HK-2 (cell line): ENCODE measurements at regions not wholly inside any gene's neighbourhood (a gene's known extent, or its start where the extent isn't known, plus 50 kb on each side); places are given as distances from the start of the nearest gene placed in this dataset.
"Not testable (repeated sequence)": the region's sequence is repeated elsewhere in the genome, so short reads cannot be mapped to it uniquely, and the experiment has no call there.

Experiments
- DNase-seq: peaks from one replicate; pipeline ENCODE4 v3.0.0-alpha.2; 2018; ENCODE audit not compliant: unreplicated experiment

DNA sequence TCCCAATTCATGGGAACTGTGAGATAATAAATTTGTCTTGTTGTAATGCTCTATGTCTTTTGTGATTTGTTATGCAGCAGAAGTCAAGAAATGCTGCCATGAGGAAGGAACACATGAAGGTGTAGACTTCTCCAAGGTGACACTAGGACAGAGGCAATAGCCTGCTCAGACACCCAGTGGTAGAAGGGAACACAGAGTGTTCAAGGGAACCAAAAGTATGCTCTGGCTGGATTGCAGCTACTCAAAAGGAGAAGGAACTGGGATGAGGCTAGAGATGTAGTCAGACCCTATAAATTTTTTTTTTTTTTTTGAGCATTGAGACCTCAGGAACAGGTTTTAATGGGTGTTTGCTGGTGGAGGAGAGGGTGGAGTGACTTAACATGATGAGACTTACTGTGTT lies 232.5 kb downstream of the PARP8 start:
- DNase-seq: no peak

DNA sequence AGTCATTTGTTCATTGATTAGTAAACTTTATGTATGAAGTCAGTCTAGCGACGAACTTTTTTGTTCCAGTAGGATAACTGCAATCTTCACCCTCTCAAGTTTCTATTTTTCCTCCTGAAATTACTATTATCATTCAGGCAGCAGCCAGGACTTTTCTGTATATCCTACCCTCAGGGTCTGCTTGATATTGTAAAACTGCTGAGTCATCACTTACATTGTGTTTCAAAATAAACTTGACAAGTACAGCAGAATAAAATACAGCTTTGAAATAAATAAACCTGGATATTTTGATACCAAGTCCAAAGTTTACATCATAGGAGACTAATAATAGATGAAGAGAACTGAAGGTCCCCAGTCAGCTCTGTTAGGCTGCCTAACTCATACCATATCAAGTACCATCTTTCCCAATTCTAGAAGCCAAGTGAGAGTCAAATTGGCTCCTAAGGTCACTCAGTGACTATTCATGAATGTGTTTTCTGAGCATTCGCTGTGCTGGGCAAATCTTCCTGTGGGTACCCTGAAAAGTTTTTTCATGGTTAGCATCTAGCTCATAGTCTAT lies 234.6 kb downstream of the PARP8 start:
- DNase-seq: no peak

DNA sequence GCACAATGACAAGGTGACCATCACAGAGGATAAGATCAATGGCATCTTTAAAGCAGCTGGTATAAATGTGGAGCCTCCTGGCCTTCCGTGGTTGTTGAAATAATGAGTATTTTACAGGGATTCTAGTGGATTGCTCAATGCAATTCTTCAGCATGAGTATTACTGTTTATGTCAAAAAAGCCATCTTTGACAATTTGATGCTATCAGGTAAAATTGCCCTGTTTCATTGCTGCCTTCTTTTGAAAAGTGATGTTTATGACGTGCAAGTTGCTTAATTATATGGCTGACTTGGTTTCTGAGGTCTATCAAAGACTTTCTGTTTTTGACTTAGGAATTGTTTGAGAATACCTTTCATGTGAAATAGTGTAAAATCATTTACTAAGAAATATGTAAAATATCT lies 237.2 kb downstream of the PARP8 start:
- no peak for DNase-seq

DNA sequence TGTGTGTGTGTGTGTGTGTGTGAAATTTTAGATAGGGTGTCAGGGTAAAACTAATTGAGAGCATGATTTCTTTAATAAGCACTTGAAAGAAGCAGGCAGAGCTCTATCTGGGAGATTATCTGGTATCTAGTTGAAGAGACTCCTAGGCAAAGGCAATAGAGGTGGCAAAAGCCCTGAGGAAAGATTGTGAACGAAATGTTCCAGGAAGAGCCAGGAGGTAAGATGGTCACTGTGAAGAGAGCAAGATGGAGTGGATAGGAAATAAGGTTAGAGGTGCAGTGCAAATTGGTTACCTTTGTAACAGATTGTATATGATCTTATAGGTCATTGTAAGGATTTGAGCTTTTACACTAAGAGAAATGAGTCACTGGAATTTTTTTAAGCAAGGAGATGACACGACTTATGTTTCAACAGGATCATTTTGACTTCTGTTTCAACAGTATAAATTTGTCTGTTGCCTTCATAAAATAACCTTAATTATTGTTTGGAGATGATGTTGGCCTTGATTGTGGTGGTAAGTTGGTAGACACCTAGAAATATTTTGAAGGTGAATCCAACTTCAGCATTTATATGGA lies 239.6 kb downstream of the PARP8 start:
- no peak for DNase-seq

DNA sequence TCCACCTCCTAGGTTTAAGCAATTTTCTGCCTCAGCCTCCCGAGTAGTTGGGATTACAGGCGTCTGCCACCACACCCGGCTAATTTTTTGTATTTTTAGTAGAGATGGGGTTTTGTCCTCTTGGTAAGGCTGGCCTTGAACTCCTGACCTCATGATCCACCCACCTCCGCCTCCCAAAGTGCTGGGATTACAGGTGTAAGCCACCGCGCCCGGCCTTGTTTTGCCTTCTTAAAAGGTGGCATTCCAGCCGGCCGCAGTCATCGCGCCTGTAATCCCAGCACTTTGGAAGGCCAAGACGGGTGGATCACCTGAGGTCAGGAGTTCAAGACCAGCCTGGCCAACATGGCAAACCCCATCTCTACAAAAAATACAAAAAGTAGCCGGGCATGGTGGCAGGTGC lies 253.7 kb downstream of the PARP8 start:
- DNase-seq: not testable (repeated sequence)

DNA sequence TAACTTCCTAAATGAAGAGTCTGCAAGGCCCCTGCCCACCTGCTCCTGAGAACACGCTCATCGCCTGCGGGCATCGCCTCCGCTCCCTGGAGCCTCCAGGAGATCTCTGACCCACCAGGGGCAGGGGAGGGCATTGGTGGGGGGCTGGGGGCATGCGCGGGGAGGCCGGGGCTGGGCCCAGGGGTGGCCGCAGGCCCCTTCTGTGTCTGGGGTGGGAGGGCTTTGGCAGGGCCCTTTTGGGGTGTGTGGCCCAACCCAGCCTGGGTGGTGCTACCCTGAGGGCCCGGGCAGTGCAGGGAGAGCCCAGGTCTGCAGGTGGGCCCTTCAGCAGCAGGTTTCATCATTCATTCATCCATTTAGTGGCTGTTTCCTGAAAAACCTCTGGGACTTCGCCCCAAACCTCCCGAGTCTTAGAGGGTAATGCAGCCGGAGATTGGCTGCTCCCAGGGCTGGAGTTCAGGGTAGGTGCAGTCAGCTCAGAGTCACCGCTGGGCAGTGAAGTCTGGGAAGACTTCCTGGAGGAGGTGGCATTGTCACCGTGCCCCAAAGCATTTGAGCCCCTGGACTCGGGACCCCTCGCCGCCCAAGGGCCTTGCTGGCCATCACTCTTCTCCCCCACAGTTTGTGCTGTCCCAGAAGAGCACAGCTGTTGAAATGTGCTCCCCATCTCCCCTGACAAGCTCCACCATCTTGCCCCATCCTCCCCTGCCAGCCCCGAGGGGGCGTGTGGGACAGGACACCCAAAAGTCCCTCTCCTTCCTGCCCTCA lies 255.1 kb downstream of the PARP8 start:
- no peak for DNase-seq

DNA sequence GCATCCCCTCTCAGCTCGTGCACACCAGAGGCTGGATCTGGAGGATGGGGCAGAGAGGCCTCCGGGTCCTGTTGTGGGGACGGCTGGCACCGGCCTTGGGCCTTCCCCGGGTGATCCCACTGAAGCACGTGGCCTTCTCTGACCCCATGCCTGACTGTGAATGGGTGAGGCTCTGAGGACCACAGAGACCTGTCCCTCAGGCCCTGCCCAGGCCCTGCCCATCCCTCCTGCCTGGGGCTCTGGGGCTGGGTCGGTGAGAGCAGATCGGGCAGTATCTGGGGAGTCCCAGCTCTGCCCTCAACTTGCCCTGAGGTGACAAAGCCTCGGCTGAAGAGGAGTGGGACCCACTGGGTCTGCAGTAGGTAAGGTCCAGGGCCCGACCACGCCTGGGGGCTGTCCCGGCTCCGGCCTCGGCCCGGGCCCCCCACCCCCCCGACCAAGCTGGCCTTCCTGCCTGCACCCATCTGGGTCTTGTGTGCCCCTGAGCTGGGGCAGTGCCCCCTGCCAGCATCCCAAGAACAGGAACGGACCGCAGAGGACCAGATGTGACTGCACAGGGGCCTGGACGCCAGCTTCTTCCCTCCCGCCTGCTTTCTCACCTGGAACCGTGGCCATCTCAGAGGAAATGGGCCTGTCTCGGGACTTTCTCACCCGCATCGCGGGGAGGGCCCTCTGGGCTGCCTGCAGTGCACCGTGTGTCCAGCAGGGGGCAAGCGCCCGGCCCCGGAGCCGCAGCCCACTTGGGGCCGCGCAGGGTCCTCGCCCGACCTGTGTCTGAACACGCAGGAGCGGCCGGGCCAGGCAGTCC lies 255.9 kb downstream of the PARP8 start:
- not testable (repeated sequence) for DNase-seq

DNA sequence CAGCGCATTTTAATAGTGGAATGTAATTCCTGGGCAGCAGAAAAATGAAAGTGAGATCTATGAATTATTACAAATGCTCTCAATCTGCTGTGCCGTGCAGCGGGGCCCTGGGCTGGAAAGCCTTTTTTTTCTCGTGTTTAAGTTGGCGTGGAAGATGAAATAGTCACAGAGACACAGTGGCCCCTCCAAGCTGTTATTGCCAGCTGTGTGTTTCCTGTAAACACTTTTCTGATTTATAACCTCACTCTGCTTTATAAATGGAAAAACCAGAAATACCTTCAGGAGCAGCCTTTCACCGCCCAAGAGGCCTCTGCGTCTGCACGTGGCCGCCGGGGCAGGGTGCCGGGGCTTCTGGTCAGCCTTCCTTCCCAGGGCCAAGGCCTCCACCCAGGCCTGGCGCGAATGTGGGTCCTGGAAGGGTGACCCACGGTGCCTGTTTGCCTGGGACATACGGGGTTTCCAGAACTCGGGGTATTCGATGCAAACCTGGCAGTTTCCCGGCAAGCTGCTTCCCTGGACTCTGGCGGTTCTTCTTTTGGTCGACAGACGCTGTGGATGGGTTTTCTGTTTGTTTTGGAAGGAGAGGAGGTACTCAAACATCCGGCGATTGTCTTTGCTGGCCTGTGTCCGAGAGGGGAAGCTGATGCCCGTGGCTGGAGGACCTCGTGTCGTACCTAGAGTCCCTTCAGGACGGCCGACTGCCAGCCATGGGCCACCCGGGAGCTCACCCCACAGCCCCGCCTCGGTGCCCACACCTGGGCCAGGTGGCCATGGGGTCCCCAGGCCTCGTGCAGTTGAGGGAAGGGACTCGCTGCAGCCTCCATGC lies 256.7 kb downstream of the PARP8 start:
- no peak for DNase-seq

DNA sequence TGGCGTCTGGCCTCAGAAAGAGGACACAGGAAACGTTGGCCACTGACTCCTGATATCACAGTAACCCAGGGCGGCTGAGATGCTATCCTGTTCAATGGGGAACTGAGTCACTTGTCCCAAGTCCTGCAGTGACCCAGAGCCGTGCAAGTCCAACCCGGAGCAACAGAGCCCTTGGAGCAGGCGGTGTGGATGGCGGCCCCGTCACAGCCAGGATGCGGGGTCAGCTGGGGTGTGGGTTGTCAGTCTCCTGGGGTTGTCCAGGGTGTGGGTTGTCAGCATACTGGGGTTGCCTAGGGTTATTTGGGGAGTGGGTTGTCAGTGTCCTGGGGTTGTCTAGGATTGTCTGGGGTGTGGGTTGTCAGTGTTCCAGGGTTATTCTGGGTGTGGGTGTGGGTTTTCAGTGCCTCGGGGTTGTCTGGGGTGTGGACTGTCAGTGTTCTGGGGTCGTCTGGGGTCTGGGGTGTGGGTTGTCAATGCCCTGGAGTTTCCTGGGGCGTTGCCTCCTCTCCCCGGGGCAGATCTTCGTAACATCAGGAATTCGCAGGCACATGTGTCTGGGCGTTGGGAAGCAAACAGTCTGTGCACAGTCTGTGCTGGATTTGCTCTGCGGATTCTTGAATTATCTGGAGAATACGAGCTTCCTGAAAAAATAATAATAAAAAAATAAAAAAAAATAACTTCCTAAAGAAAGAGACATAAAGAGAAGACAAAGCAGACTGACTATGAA lies 257.5 kb downstream of the PARP8 start:
- no peak for DNase-seq

DNA sequence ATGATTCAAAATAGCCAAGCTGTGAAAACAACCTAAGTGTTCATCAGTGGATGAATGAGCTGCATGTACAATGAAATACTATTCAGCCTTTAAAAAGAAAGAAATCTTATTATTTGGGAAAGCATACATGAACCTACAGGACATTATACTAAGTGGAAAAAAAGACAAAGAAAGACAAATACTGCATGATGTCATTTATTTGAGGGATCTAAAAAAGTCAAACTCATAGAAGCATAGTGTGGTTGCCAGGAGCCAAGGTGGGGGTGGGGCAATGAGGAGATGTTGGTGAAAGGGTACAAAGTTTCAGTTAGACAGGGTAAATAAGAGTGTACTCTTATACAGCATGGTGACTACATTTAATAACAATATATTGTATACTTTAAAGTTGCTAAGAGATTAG lies 261.5 kb downstream of the PARP8 start:
- DNase-seq: no peak

DNA sequence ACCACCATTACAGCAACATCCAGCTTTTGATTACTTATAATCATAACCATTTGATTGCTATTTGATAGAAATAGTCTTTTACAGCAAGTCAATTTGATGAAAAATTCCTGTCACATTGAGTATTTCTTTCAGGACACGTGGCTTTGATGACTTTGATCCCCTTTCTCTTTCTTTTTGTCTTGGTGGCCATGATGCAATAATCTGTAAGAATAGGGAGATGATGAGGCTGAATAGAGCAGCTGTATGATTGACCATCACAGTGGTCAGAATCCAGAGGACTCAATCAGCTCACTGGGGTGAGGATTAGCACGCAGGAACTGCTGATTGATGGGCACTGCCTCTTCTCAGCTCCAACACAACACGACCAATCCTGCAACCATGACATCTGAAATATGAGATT lies 262.7 kb downstream of the PARP8 start:
- no peak for DNase-seq

DNA sequence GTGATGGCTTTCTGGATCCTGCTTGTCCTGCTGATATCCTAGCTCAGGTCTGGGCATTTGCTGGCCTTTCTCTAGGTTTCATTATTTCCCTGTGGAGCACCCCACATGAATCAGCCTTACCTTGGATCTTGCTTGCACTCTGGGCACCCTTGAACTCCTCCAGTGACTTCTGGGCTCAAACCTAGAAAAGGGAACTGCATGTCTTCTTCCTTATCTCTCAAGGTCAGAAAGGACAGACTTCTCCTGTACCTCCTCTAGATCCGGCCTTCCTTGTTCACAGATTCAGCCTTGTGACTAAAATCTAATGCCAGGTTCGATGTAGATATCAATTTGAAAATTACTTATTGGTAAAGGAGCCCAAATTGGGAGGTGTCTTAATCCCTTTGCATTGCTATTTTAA lies 267.9 kb downstream of the PARP8 start:
- DNase-seq: no peak

DNA sequence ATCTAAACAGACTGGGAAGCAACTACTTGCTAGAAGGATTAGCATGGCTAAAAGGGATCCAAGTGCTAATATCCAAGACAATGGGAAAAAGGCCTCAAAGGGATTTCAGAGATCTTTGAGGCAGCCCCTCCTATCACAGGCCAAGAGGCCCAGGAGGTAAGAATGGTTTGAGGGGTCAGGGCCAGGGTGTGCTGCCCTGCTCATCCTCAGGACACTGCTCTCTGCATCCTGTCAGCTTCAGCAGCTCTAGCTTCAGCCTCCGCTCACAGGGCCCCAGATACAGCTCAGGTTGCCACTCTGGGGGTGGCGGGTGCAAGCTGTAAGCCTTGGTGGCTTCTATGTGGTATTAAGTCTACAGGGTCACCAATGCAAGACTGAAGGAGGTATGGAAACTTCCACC lies 278.7 kb downstream of the PARP8 start:
- no peak for DNase-seq

DNA sequence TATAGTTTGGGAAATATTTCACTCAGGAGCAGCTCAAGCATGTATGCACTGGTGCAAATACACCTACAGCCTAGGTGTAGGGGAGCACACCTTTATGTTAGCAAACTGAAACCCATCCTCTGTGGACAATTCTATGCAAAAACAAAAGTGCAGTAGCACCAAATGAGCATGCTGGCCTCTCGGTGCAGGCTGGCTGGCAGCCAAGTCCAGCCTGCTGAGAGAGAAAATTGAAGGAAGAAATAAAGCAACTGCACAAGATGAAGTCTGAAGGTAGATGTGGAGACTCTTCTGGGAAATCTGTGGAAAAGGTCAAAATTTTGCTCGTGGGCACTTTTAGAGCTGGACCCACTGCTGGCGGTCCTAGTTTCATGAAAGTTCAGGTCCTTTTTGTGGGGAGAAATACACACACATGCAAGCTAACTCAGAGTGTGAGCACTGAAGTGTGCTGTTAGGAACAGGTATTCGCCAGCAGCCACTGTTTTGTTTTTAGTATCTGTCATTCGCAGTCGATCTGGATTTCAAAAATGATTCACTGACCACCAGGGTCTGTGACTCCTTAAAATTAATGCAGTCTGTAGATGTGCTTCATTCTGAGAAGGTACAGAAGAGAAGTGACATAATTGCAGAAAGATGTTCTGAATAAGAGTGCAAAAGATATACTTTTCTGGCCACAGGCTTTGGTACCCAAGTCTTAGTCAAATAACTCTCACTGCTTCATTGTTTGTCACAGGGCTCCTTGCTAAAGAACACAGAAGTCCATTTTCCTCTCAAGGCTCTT lies 281.7 kb downstream of the PARP8 start:
- DNase-seq: no peak

DNA sequence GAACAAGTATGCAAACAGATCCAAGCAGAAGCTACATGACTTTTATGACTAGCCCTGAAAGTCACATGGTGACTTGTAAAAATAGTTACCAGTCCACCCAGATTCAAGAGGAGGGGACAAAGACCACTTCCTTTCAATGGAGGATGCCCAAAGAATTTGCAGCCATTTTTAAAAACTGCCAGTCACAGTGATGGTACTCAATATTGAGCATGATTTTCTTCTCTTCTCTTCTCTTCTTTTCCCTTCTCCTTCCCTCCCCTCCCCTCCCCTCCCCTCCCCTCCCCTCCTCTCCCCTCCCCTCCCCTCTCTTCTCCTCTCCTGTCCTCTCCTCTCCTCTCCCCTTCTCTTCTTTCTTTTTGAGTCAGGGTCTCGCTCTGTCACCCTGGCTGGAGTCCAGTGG lies 286.9 kb downstream of the PARP8 start:
- DNase-seq: no peak

DNA sequence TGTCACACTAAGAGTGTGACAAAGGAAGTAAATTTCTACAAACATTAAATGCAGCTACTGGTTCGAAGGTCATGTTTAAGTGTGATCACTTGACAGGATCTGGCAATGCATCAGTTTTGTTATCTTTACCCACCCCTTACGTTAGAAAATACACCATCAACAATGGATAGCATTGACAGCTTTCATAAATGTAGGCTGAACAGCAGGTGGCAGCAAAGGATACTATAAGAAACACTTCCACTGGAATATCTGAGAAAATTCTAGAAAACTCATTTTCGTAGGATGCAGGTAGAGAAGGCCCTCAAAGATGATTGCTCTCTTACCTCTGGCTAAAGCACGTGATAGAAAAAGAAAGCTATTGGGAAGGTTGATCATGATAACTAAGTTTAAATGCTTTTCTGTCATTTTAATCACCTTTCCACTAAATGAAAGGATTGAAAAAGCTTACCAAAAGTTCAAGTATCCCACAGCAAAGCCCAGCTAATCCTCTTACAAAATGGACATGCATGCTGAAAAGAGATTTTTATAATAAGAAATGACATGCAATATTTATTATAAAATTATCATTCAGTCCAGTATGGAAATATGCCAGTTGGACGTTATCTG lies 292.5 kb downstream of the PARP8 start:
- DNase-seq: peak; percentile 3

DNA sequence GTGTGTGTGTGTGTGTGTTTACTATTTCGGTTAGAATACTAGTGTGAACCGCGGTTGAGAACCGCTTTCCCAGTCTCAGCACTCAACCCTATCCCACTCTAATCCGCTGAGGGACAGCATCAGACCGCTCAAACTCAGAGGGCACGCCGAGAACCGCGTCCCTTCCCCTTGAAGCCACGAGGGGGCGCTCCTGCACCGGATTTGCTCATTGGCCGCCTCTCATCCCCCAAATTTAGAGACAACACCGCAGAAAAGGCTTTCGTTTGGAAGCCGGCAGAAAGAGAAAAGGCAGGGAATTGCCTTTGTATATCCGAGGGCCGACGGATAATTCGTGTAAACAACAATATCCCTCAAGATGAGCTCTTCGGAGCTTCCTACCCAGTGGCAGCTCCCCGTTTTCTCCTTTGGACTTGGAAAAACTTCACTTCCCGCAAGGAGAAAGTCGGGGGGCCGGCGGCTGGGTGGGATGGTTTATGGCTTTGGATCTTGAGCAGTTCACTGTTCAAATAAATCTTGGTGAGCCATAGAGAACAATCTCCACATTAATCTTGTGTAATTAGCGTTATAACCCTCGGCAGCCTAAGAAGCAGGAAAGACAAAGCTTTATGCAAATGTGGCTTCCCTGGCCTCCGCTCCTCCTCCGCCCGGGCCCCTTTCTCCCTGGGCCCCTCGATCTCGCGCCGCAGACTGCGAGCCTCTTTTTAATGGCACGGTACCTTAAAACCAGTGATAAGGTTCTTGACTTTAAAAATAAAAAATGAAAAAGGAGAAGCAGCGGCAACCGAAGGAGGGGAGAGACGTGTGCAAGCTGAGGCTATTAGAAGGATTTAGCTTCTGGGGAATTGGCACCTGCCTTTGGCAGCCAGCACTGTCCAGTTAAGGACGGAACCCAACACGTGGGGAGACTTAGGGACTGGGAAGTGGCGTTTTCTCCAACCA lies 296.8 kb downstream of the PARP8 start:
- DNase-seq: peak; percentile 80

DNA sequence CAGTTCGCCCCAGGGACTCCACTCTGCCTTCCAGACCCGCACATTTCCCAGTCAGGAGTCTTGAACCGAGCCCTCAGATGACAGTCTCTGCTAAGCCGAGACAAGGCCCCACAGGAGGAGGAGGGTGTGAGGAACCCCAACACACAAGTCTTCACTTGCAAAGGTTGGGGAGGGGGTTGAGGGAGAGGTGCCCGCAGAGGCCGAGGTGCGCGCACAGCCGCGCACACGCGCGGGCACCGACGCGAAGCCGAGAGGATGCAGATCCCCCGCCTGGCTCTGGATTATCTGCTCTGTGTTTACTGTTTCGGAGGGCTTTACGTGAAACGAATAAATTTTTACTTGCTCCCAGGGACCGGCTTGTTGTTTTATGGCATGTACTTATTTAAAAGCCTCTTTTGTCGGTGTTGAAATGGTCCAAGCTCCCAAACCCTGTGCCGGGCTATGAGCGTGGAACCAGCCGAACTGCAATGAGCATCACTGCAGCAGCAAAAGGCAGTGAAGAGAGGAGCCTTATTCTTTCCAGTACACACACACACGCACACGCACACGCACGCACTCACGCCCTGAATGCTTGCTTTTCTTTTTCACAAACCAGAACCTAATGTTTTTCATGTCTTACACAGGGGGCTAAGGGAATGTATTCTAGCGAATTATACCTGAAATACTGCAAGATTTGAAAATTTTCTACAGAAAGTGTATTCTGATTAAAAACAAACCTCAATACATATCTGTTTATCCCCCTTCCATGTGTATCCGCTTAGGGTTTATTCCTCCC lies 297.7 kb downstream of the PARP8 start:
- DNase-seq: peak; percentile 2
